A549 (cell line): ENCODE measurements at regions not wholly inside any gene's neighbourhood (a gene's known extent, or its start where the extent isn't known, plus 50 kb on each side); places are given as distances from the start of the nearest gene placed in this dataset.

ENCODE experiments used
- ATAC-seq, 2 experiments: fragments of 200-7000 bp in 1 of 2; fragments of >200 bp in 1 of 2; cut with Nextera tagmentation in 1 of 2; cut with Tn5 transposase in 1 of 2; 3 replicates each; pipeline versions ENCODE4 v1.8.0 to v1.9.1; 2018 to 2020; ENCODE audit warnings: mild to moderate bottlenecking in 1 of 2, moderate library complexity in 1 of 2
- CTCF ChIA-PET: fragments of 300-600 bp; sonication (Branson Sonifier 250); formaldehyde crosslinking; extraction: SDS; loops from one replicate; lab custom pipeline; 2021; ENCODE audit warnings: antibody characterized with exemption, inconsistent platforms; lab: Yijun Ruan, JAX
- POLR2A ChIA-PET: fragments of 350-600 bp; formaldehyde crosslinking; extraction: SDS; loops from one replicate; lab custom pipeline; 2021; ENCODE audit warnings: antibody characterized with exemption, inconsistent platforms; lab: Yijun Ruan, JAX
- DNase-seq, 2 experiments: peaks; one replicate each; pipeline versions ENCODE4 v3.0.0 to v3.0.0-alpha.2; 2011 to 2016; ENCODE audit warnings: low read depth in 1 of 2, low spot score in 1 of 2
- FAIRE-seq: peaks from 2 replicates; lab custom pipeline; 2011; peaks lifted over from hg19 to GRCh38; lab: Jason Lieb, UNC
- H3K27ac ChIP-seq, 2 experiments: fragments of >200 bp; sonication (Bioruptor Twin); formaldehyde crosslinking; 3 replicates each; pipeline ENCODE4 v1.5.1; 2016 to 2017
- H3K4me1 ChIP-seq: fragments of >200 bp; sonication (Bioruptor Twin); formaldehyde crosslinking; 3 replicates; pipeline ENCODE4 v1.6.1; 2016
- H3K4me2 ChIP-seq: fragments of >200 bp; sonication (Bioruptor Twin); formaldehyde crosslinking; 3 replicates; pipeline ENCODE4 v1.6.1; 2016
- H3K4me3 ChIP-seq: fragments of >200 bp; sonication (Bioruptor Twin); formaldehyde crosslinking; 3 replicates; pipeline ENCODE4 v1.5.1; 2016
- H3K9me3 ChIP-seq: fragments of >200 bp; sonication (Bioruptor Twin); formaldehyde crosslinking; 3 replicates; pipeline ENCODE4 v1.6.1; 2016
- BCL3 ChIP-seq: fragments of >200 bp; sonication (Bioruptor Twin); formaldehyde crosslinking; IDR thresholded peaks from 3 replicates; pipeline ENCODE4 v1.6.1; 2016
- CEBPB ChIP-seq, 2 experiments: fragments of >200 bp in 1 of 2; sonication (Bioruptor Twin) in 1 of 2; formaldehyde crosslinking in 1 of 2; IDR thresholded peaks; 2 replicates each; pipeline ENCODE4 v1.6.1; 2012 to 2016
- CHD2 ChIP-seq: fragments of 150-350 bp; IDR thresholded peaks from 2 replicates; pipeline ENCODE4 v1.6.1; 2014; ENCODE audit warnings: low read length; ENCODE audit not compliant: partially characterized antibody
- EHF ChIP-seq: fragments of 250-450 bp; sonication (Bioruptor Pico); IDR thresholded peaks from 2 replicates; pipeline ENCODE4 v1.5.0; 2020; ENCODE audit warnings: mild to moderate bottlenecking
- EHMT2 ChIP-seq: fragments of 200-600 bp; sonication (generic); IDR thresholded peaks from 2 replicates; pipeline ENCODE4 v1.6.1; 2016; ENCODE audit warnings: antibody characterized with exemption, low read depth, mild to moderate bottlenecking, moderate library complexity
- ESRRA ChIP-seq: fragments of 150-350 bp; IDR thresholded peaks from 2 replicates; pipeline ENCODE4 v1.6.1; 2014; ENCODE audit warnings: mild to moderate bottlenecking, low read length, borderline replicate concordance
- FOSB ChIP-seq: fragments of 250-450 bp; sonication (Bioruptor Pico); IDR thresholded peaks from 2 replicates; pipeline ENCODE4 v1.5.0; 2020; ENCODE audit warnings: mild to moderate bottlenecking, moderate library complexity
- FOSL2 ChIP-seq, 2 experiments: fragments of 450-650 bp in 1 of 2; fragments of >200 bp in 1 of 2; sonication (Bioruptor Twin) in 1 of 2; formaldehyde crosslinking; IDR thresholded peaks; 2 replicates each; pipeline versions ENCODE4 v1.5.0 to v1.6.1; 2016 to 2020; ENCODE audit warnings: mild to moderate bottlenecking in 1 of 2, moderate library complexity in 1 of 2
- FOXS1 ChIP-seq: fragments of 250-450 bp; sonication (Bioruptor Pico); IDR thresholded peaks from 2 replicates; pipeline ENCODE4 v1.5.0; 2020; ENCODE audit warnings: mild to moderate bottlenecking, moderate library complexity
- HOXB5 ChIP-seq: fragments of 250-450 bp; sonication (Bioruptor Pico); IDR thresholded peaks from 2 replicates; pipeline ENCODE4 v1.5.0; 2020; ENCODE audit warnings: mild to moderate bottlenecking, moderate library complexity
- JUN ChIP-seq, 2 experiments: fragments of >200 bp; sonication (Bioruptor Twin); formaldehyde crosslinking; IDR thresholded peaks; 2 replicates in 1 of 2; 3 replicates in 1 of 2; pipeline ENCODE4 v1.6.1; 2016 to 2017
- KDM1A ChIP-seq: fragments of 200-600 bp; sonication (generic); IDR thresholded peaks from 2 replicates; pipeline ENCODE4 v1.6.1; 2016; ENCODE audit warnings: low read depth, mild to moderate bottlenecking
- PBX3 ChIP-seq: IDR thresholded peaks from 2 replicates; pipeline ENCODE4 v1.6.1; 2012
- RAD21 ChIP-seq, 2 experiments: fragments of >200 bp in 1 of 2; sonication (Bioruptor Twin) in 1 of 2; formaldehyde crosslinking in 1 of 2; IDR thresholded peaks in 1 of 2; conservative IDR thresholded peaks in 1 of 2; 2 replicates in 1 of 2; 3 replicates in 1 of 2; pipeline ENCODE4 v1.6.1; 2012 to 2018; ENCODE audit warnings: inconsistent platforms in 1 of 2
- RARB ChIP-seq: fragments of 250-450 bp; sonication (Bioruptor Pico); IDR thresholded peaks from 2 replicates; pipeline ENCODE4 v1.8.0; 2021; ENCODE audit warnings: mild to moderate bottlenecking, moderate library complexity
- RCOR1 ChIP-seq: fragments of 150-350 bp; IDR thresholded peaks from 2 replicates; pipeline ENCODE4 v1.6.1; 2014; ENCODE audit warnings: antibody characterized with exemption, low read length, low read depth
- RNF2 ChIP-seq: fragments of 200-600 bp; sonication (generic); IDR thresholded peaks from 2 replicates; pipeline ENCODE4 v1.6.1; 2016; ENCODE audit warnings: low read depth, mild to moderate bottlenecking, antibody characterized with exemption, moderate library complexity, borderline replicate concordance
- TFCP2L1 ChIP-seq: fragments of 250-450 bp; sonication (Bioruptor Pico); IDR thresholded peaks from 2 replicates; pipeline ENCODE4 v1.5.0; 2021; ENCODE audit warnings: mild to moderate bottlenecking
- ZC3H11A ChIP-seq: fragments of 450-650 bp; IDR thresholded peaks from 2 replicates; pipeline ENCODE4 v1.6.1; 2014; ENCODE audit warnings: antibody characterized with exemption, mild to moderate bottlenecking
- ZFP36 ChIP-seq: fragments of 450-650 bp; IDR thresholded peaks from 2 replicates; pipeline ENCODE4 v1.6.1; 2014; ENCODE audit warnings: borderline replicate concordance; ENCODE audit not compliant: partially characterized antibody
- ZNF302 ChIP-seq: fragments of 250-450 bp; sonication (Bioruptor Pico); IDR thresholded peaks from 2 replicates; pipeline ENCODE4 v1.9.0; 2021; ENCODE audit warnings: inconsistent platforms, mild to moderate bottlenecking, moderate library complexity
- ZSCAN20 ChIP-seq: fragments of 250-450 bp; sonication (Bioruptor Pico); IDR thresholded peaks from 2 replicates; pipeline ENCODE4 v1.8.0; 2022; ENCODE audit warnings: mild to moderate bottlenecking, moderate library complexity
- WGBS: methylation state at CpG from one replicate; pipeline ENCODE4 v1.1.6; 2017; ENCODE audit errors: missing lambda C conversion rate; 5-methylcytosine and 5-hydroxymethylcytosine counted together
- TF ChIP-seq, protein P1 (sequence below): IDR thresholded peaks from 2 replicates; pipeline ENCODE4 v1.6.1; 2012; ENCODE audit warnings: low read depth, borderline replicate concordance
- TF ChIP-seq, protein P2 (sequence below): fragments of 150-350 bp; IDR thresholded peaks from 2 replicates; pipeline ENCODE4 v1.6.1; 2014; ENCODE audit warnings: low read depth, mild to moderate bottlenecking, low read length
- TF ChIP-seq, protein P3 (sequence below): fragments of 250-450 bp; sonication (Bioruptor Pico); IDR thresholded peaks from 2 replicates; pipeline ENCODE4 v1.5.0; 2021; ENCODE audit warnings: mild to moderate bottlenecking, moderate library complexity, borderline replicate concordance
- TF ChIP-seq, protein P4 (sequence below): fragments of 200-600 bp; sonication (generic); IDR thresholded peaks from 2 replicates; pipeline ENCODE4 v1.6.1; 2016; ENCODE audit warnings: antibody characterized with exemption, mild to moderate bottlenecking, moderate library complexity
- TF ChIP-seq, protein P5 (sequence below): IDR thresholded peaks from 2 replicates; pipeline ENCODE4 v1.6.1; 2012

- ATAC-seq (no peak), FAIRE-seq (no peak), DNase-seq (no peak)
- POLR2A ChIA-PET, result no interaction called here
- CTCF ChIA-PET, result interaction anchor here (0.7 kb wide), 1 partner anchor 85 kb away, joined by 3 read pairs; no protein-coding TSS in a partner anchor
- Histone ChIP-seq H3K27ac (no peak overlapping the region), H3K4me1 (no peaks in the 10 kb centered on the region), H3K9me3 (no peaks in the 10 kb centered on the region), H3K4me2 (no peak overlapping the region), H3K4me3 (no peak overlapping the region)
- no peak for TF ChIP-seq BCL3
- TF ChIP-seq KDM1A, result no peak
- TF ChIP-seq EHMT2, result no peak
- no peak for TF ChIP-seq RNF2
- TF ChIP-seq PBX3, result no peak
- no peak for TF ChIP-seq CEBPB (IDR thresholded peaks at IDR 0.05)
- TF ChIP-seq RAD21 (conservative IDR thresholded peaks at IDR 0.05 in 1 of 2, IDR thresholded peaks at IDR 0.05 in 1 of 2), result no peak
- TF ChIP-seq TFCP2L1, result no peak
- no peak for TF ChIP-seq JUN (IDR thresholded peaks at IDR 0.05)
- TF ChIP-seq, protein P1, sequence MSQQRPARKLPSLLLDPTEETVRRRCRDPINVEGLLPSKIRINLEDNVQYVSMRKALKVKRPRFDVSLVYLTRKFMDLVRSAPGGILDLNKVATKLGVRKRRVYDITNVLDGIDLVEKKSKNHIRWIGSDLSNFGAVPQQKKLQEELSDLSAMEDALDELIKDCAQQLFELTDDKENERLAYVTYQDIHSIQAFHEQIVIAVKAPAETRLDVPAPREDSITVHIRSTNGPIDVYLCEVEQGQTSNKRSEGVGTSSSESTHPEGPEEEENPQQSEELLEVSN, result no peak
- no peak for TF ChIP-seq EHF (CRISPR knock-in tag)
- TF ChIP-seq ZSCAN20 (CRISPR knock-in tag), result no peak
- TF ChIP-seq ZNF302, result no peak
- no peak for TF ChIP-seq RARB (CRISPR knock-in tag)
- TF ChIP-seq FOSB (CRISPR knock-in tag), result no peak
- no peak for TF ChIP-seq HOXB5 (CRISPR knock-in tag)
- WGBS, result 80% methylated on average over 5 of the region's 5 CpGs
These were observed 117.9 kb downstream of the RGS2 start for GRCh38 chr1:192926736-192927135.

DNA sequence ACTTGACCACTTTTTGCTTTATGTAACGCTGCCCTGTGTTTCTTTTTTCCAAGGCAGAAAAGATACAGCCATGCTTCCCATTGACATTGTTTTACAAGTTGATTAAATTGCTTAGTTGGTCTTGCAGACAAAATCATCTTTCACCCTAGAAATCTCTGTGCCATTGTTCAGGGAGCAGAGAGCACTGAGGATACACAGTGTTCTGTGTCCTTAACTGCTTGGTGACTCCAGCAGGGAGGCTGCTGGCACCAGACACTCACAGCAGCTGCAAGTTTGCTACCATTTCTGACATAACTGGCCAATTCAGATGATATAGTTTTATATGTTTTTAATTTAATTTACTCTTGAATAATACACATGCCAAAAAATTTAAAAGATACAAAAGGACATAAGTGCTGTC is 118.7 kb downstream of the RGS2 start:
- Histone ChIP-seq H3K4me2 (no peak overlapping the region), H3K9me3 (no peaks in the 10 kb centered on the region), H3K4me1 (no peaks in the 10 kb centered on the region), H3K27ac (no peak overlapping the region), H3K4me3 (no peak overlapping the region)
- ChIA-PET CTCF (no interaction called here), POLR2A (no interaction called here)
- no peak for ATAC-seq
- WGBS, result 82% methylated on average over 1 of the region's 1 CpG
- FAIRE-seq, result no peak
- no peak for DNase-seq
- TF ChIP-seq ZFP36, result no peak
- TF ChIP-seq, protein P2, sequence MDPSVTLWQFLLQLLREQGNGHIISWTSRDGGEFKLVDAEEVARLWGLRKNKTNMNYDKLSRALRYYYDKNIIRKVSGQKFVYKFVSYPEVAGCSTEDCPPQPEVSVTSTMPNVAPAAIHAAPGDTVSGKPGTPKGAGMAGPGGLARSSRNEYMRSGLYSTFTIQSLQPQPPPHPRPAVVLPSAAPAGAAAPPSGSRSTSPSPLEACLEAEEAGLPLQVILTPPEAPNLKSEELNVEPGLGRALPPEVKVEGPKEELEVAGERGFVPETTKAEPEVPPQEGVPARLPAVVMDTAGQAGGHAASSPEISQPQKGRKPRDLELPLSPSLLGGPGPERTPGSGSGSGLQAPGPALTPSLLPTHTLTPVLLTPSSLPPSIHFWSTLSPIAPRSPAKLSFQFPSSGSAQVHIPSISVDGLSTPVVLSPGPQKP, result no peak
- no peak for TF ChIP-seq CHD2
- TF ChIP-seq, protein P3, sequence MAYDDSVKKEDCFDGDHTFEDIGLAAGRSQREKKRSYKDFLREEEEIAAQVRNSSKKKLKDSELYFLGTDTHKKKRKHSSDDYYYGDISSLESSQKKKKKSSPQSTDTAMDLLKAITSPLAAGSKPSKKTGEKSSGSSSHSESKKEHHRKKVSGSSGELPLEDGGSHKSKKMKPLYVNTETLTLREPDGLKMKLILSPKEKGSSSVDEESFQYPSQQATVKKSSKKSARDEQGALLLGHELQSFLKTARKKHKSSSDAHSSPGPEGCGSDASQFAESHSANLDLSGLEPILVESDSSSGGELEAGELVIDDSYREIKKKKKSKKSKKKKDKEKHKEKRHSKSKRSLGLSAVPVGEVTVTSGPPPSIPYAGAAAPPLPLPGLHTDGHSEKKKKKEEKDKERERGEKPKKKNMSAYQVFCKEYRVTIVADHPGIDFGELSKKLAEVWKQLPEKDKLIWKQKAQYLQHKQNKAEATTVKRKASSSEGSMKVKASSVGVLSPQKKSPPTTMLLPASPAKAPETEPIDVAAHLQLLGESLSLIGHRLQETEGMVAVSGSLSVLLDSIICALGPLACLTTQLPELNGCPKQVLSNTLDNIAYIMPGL (CRISPR knock-in tag), result no peak
- TF ChIP-seq, protein P4, sequence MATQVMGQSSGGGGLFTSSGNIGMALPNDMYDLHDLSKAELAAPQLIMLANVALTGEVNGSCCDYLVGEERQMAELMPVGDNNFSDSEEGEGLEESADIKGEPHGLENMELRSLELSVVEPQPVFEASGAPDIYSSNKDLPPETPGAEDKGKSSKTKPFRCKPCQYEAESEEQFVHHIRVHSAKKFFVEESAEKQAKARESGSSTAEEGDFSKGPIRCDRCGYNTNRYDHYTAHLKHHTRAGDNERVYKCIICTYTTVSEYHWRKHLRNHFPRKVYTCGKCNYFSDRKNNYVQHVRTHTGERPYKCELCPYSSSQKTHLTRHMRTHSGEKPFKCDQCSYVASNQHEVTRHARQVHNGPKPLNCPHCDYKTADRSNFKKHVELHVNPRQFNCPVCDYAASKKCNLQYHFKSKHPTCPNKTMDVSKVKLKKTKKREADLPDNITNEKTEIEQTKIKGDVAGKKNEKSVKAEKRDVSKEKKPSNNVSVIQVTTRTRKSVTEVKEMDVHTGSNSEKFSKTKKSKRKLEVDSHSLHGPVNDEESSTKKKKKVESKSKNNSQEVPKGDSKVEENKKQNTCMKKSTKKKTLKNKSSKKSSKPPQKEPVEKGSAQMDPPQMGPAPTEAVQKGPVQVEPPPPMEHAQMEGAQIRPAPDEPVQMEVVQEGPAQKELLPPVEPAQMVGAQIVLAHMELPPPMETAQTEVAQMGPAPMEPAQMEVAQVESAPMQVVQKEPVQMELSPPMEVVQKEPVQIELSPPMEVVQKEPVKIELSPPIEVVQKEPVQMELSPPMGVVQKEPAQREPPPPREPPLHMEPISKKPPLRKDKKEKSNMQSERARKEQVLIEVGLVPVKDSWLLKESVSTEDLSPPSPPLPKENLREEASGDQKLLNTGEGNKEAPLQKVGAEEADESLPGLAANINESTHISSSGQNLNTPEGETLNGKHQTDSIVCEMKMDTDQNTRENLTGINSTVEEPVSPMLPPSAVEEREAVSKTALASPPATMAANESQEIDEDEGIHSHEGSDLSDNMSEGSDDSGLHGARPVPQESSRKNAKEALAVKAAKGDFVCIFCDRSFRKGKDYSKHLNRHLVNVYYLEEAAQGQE, result no peak
- TF ChIP-seq FOSL2 (IDR thresholded peaks at IDR 0.05), result no peak
- TF ChIP-seq FOSL2 (CRISPR knock-in tag; IDR thresholded peaks at IDR 0.05), result no peak
- no peak for TF ChIP-seq RCOR1
- no peak for TF ChIP-seq FOXS1 (CRISPR knock-in tag)
- TF ChIP-seq JUN (IDR thresholded peaks at IDR 0.05), result no peak
- TF ChIP-seq, protein P5, sequence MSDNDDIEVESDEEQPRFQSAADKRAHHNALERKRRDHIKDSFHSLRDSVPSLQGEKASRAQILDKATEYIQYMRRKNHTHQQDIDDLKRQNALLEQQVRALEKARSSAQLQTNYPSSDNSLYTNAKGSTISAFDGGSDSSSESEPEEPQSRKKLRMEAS, result no peak
- TF ChIP-seq BCL3, result no peak
- TF ChIP-seq ESRRA, result no peak
- TF ChIP-seq ZC3H11A, result no peak
